Prostate gland (tissue), 2 donors: ENCODE measurements at regions not wholly inside any gene's neighbourhood (a gene's known extent, or its start where the extent isn't known, plus 50 kb on each side); places are given as distances from the start of the nearest gene placed in this dataset.

ENCODE experiments used
- DNase-seq: peaks from one replicate; pipeline ENCODE4 v3.0.0-alpha.2; 2019; ENCODE audit warnings: low spot score
- H3K27ac ChIP-seq, 2 donors: fragments of 200-600 bp; sonication (generic); 2 replicates each; pipeline ENCODE4 v1.5.1; 2017 to 2019
- H3K27me3 ChIP-seq: fragments of 200-600 bp; sonication (generic); replicated peaks from 2 replicates; pipeline ENCODE4 v1.5.1; 2019; ENCODE audit not compliant: insufficient read depth
- H3K36me3 ChIP-seq, 2 donors: fragments of 200-600 bp; sonication (generic); 1 replicate in 1 of 2; 2 replicates in 1 of 2; pipeline versions ENCODE4 v1.5.1 to v1.8.1; 2017 to 2019
- H3K4me1 ChIP-seq: fragments of 200-600 bp; sonication (generic); replicated peaks from 2 replicates; pipeline ENCODE4 v1.5.1; 2019
- H3K4me3 ChIP-seq, 2 donors: fragments of 200-600 bp; sonication (generic); 2 replicates each; pipeline ENCODE4 v1.5.1; 2017 to 2019
- H3K9me3 ChIP-seq: fragments of 200-600 bp; sonication (generic); 2 replicates; pipeline ENCODE4 v1.5.1; 2017
- CTCF ChIP-seq, 4 experiments: fragments of 200-600 bp in 2 of 4; fragments of 450-650 bp in 2 of 4; sonication (generic) in 2 of 4; IDR thresholded peaks; 1 replicate in 3 of 4; 2 replicates in 1 of 4; pipeline ENCODE4 v1.5.1; 2016 to 2019; ENCODE audit warnings: antibody characterized with exemption in 4 of 4, mild to moderate bottlenecking in 2 of 4, moderate library complexity in 2 of 4
- POLR2A ChIP-seq: fragments of 450-650 bp; IDR thresholded peaks from one replicate; pipeline ENCODE4 v1.6.1; 2016; ENCODE audit warnings: antibody characterized with exemption, mild to moderate bottlenecking
- POLR2AphosphoS5 ChIP-seq: sonication (generic); formaldehyde crosslinking; IDR thresholded peaks from one replicate; pipeline ENCODE4 v1.6.1; 2017; ENCODE audit warnings: antibody characterized with exemption
- WGBS: methylation state at CpG from one replicate; pipeline ENCODE4 v1.1.5; 2018; 5-methylcytosine and 5-hydroxymethylcytosine counted together
- intact Hi-C: fragments of 100-400 bp; cut with DNase I; formaldehyde crosslinking; loops from one replicate; pipeline ENCODE4 v1.14.2; 2022

DNA sequence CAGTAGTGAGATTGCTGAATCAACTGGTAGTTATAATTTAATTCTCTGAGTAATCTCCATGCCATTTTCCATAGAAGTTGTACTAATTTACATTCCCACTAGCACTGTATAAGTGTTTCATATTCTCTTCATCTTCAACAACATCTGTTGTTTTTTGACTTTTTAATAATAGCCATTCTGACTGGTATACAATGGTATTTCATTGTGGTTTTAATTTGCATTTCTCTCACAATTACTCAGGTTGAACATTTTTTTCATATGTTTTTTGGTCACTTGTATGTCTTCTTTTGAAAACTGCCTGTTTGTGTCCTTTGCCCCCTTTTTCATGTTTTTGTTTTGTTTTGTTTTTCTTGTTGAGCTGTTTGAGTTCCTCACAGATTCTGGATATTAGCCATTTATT is 880.2 kb downstream of the RAPGEF2 start:
- H3K4me3 ChIP-seq: no peak overlapping the region
- no peak for DNase-seq
- TF ChIP-seq CTCF (IDR thresholded peaks at IDR 0.05) (no peak), POLR2A (no peak), POLR2AphosphoS5 (no peak)
- intact Hi-C loops: no loop called here
- no peaks in the 10 kb centered on the region for H3K4me1 ChIP-seq
- no peaks in the 10 kb centered on the region for H3K27me3 ChIP-seq
- no peak overlapping the region for H3K27ac ChIP-seq
- H3K36me3 ChIP-seq: no peaks in the 10 kb centered on the region
- no peaks in the 10 kb centered on the region for H3K9me3 ChIP-seq

DNA sequence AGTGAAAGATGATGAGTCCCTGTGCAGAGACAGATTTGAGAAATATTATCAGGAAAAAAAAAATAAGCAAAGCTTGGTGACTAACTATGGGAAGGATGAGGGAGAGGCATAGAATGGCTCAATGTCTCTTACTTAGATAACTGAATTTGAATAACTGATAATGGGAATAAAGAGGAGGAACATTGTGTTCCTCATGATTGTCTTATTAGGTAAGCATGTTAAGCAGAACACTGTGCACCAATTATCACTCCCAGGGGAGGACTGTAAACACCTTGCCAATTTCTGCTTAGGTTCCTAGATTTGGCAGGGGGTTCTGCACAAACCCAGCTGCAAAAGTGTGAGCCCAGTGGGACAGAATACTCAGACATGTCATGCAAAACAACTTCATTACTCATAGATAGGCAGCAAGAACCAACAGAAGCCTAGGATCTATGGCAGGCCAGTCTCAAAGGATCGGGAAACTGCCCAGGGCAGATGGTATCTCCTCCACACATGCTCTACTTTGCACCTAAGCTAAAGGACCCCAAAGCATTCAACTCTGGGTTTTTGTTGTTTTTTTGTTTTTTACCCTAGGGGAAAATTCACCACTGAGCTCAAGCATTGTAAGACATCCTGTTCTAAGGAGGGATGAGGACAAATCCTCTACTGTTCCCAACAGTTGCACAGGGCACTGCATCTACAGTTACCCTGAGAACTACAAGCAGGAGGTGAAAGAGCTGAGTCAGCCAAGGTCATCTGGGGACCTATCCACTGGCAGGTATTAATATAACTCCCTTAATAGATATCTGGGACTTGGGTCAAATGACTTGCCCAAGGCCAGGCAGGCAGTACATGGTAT is 907.0 kb downstream of the RAPGEF2 start:
- H3K27me3 ChIP-seq: no peaks in the 10 kb centered on the region
- intact Hi-C loops: no loop called here
- H3K9me3 ChIP-seq: no peaks in the 10 kb centered on the region
- H3K27ac ChIP-seq: no peak overlapping the region
- no peak for DNase-seq
- H3K4me1 ChIP-seq: no peaks in the 10 kb centered on the region
- WGBS: 65% methylated on average over 1 of the region's 1 CpG
- no peaks in the 10 kb centered on the region for H3K36me3 ChIP-seq
- no peak for TF ChIP-seq POLR2A
- TF ChIP-seq POLR2AphosphoS5: no peak
- no peak for TF ChIP-seq CTCF (IDR thresholded peaks at IDR 0.05)
- H3K4me3 ChIP-seq: no peak overlapping the region

GRCh38 chr4:160019936-160020335 is 917.1 kb downstream of the RAPGEF2 start:
- Histone ChIP-seq H3K36me3 (no peaks in the 10 kb centered on the region), H3K9me3 (no peaks in the 10 kb centered on the region), H3K27ac (no peak overlapping the region), H3K27me3 (no peaks in the 10 kb centered on the region), H3K4me1 (no peaks in the 10 kb centered on the region), H3K4me3 (no peak overlapping the region)
- no peak for TF ChIP-seq CTCF (IDR thresholded peaks at IDR 0.05)
- TF ChIP-seq POLR2A: no peak
- TF ChIP-seq POLR2AphosphoS5: no peak
- intact Hi-C loops: no loop called here
- no peak for DNase-seq
- WGBS: 79% methylated on average over 2 of the region's 2 CpGs

DNA sequence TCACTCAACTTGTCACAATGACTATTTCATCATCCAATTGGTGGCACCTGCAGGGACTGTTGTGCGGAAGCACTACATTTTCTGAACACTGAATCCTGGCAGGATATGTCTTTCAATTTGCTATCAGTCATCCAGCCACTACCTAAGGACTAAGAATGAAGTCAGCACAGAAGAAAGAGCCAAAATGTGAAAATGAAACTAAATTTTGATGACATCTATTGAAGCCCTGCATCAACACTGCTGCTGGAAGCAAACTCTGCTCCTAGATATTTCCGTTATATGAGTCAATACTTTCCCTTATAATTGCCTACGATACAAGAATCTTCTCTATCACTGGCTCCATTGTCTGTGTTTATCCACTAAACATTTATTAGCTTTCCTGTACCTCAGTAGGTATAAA is 917.9 kb downstream of the RAPGEF2 start:
- TF ChIP-seq CTCF (IDR thresholded peaks at IDR 0.05) (no peak), POLR2AphosphoS5 (no peak), POLR2A (no peak)
- Histone ChIP-seq H3K27ac (no peak overlapping the region), H3K9me3 (no peaks in the 10 kb centered on the region), H3K4me1 (no peaks in the 10 kb centered on the region), H3K4me3 (no peak overlapping the region), H3K27me3 (no peaks in the 10 kb centered on the region), H3K36me3 (no peaks in the 10 kb centered on the region)
- intact Hi-C loops: no loop called here
- DNase-seq: no peak
- WGBS: 87% methylated on average over 3 of the region's 3 CpGs

DNA sequence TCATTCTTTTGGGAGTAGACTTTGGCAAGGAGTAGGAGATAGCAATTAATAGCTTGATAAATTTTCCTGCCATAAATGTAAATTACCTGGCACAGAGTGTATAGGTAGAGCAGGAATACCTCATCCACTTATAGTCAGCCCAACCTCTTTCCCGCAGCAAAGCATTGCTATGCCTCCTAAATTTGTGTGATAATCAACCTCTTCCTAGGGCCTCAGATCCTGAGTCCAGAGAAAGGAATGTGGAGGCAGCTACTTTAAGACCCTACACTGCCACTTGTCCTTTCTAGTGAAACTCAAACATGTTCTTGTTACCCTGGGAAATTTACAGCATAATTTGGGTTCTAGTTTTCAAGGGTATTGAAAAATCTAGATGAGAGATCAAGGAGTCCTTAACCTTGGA is 919.0 kb downstream of the RAPGEF2 start:
- Histone ChIP-seq H3K4me1 (no peaks in the 10 kb centered on the region), H3K4me3 (no peak overlapping the region), H3K9me3 (no peaks in the 10 kb centered on the region), H3K36me3 (no peaks in the 10 kb centered on the region), H3K27me3 (no peaks in the 10 kb centered on the region), H3K27ac (no peak overlapping the region)
- intact Hi-C loops: no loop called here
- DNase-seq: no peak
- TF ChIP-seq CTCF (IDR thresholded peaks at IDR 0.05): no peak
- TF ChIP-seq POLR2AphosphoS5: no peak
- no peak for TF ChIP-seq POLR2A
- WGBS: 88% methylated on average over 1 of the region's 1 CpG
